HEK293 (cell line): ENCODE measurements at regions not wholly inside any gene's neighbourhood (a gene's known extent, or its start where the extent isn't known, plus 50 kb on each side); places are given as distances from the start of the nearest gene placed in this dataset.
A peak's percentile ranks its signal among the peaks of the same experiment; 100 is the strongest.

Experiments used
- CTCF ChIA-PET: fragments of 350-600 bp; formaldehyde crosslinking; extraction: SDS; loops from one replicate; lab custom pipeline; 2021; ENCODE audit warnings: antibody characterized with exemption; lab: Yijun Ruan, JAX
- POLR2A ChIA-PET: fragments of 300-600 bp; formaldehyde crosslinking; extraction: SDS; loops from one replicate; lab custom pipeline; 2020; ENCODE audit warnings: antibody characterized with exemption, inconsistent platforms; lab: Yijun Ruan, JAX
- H3K27ac ChIP-seq: fragments of 200-500 bp; sonication (Bioruptor generic); 2 replicates; pipeline ENCODE4 v1.5.1; 2014; ENCODE audit warnings: low read depth, low read length, control low read depth, inconsistent platforms; ENCODE audit errors: extremely low read depth
- H3K36me3 ChIP-seq, 2 experiments: fragments of 200-500 bp in 1 of 2; sonication (Bioruptor generic) in 1 of 2; 1 replicate in 1 of 2; 2 replicates in 1 of 2; pipeline ENCODE4 v1.5.1; 2014 to 2017; ENCODE audit warnings: inconsistent platforms in 2 of 2, low read length in 2 of 2; ENCODE audit not compliant: control insufficient read depth in 2 of 2, insufficient read depth in 1 of 2
- H3K4me1 ChIP-seq: fragments of 200-500 bp; sonication (Bioruptor generic); 2 replicates; pipeline ENCODE4 v1.5.1; 2014; ENCODE audit warnings: mild to moderate bottlenecking, low read length, inconsistent platforms; ENCODE audit not compliant: control insufficient read depth, insufficient read depth
- H3K4me3 ChIP-seq: 2 replicates; pipeline ENCODE4 v1.5.1; 2011; ENCODE audit warnings: low read depth, mild to moderate bottlenecking, control low read depth, low read length, moderate library complexity
- H3K9me3 ChIP-seq: fragments of 200-500 bp; sonication (Bioruptor generic); 2 replicates; pipeline ENCODE4 v1.5.1; 2014; ENCODE audit warnings: low read depth, low read length, inconsistent platforms; ENCODE audit not compliant: control insufficient read depth, insufficient read depth
- KLF1 ChIP-seq: fragments of 450-650 bp; formaldehyde crosslinking; IDR thresholded peaks from 2 replicates; pipeline ENCODE4 v1.5.1; 2016; ENCODE audit warnings: missing biosample characterization, missing genetic modification characterization
- MEIS1 ChIP-seq: sonication (generic); formaldehyde crosslinking; IDR thresholded peaks from 2 replicates; pipeline ENCODE4 v1.8.1; 2022; ENCODE audit warnings: missing genetic modification reagents, mild to moderate bottlenecking, borderline replicate concordance
- PRDM1 ChIP-seq: fragments of 450-650 bp; formaldehyde crosslinking; IDR thresholded peaks from 2 replicates; pipeline ENCODE4; 2016; ENCODE audit warnings: missing biosample characterization, missing genetic modification characterization
- SP3 ChIP-seq: fragments of 450-650 bp; formaldehyde crosslinking; IDR thresholded peaks from 2 replicates; pipeline ENCODE4 v1.5.1; 2016; ENCODE audit warnings: missing biosample characterization, missing genetic modification characterization
- ZFP69B ChIP-seq: fragments of 450-650 bp; formaldehyde crosslinking; IDR thresholded peaks from 2 replicates; pipeline ENCODE4 v1.5.1; 2016; ENCODE audit warnings: missing biosample characterization, missing genetic modification characterization
- ZNF19 ChIP-seq: fragments of 450-650 bp; formaldehyde crosslinking; IDR thresholded peaks from 2 replicates; pipeline ENCODE4; 2016; ENCODE audit warnings: missing biosample characterization, missing genetic modification characterization, low read depth
- ZNF302 ChIP-seq: fragments of 450-650 bp; formaldehyde crosslinking; IDR thresholded peaks from 2 replicates; pipeline ENCODE4 v1.5.1; 2016; ENCODE audit warnings: missing biosample characterization, missing genetic modification characterization, low read depth
- ZNF341 ChIP-seq: fragments of 450-650 bp; formaldehyde crosslinking; IDR thresholded peaks from 2 replicates; pipeline ENCODE4; 2016; ENCODE audit warnings: low read depth, missing biosample characterization, missing genetic modification characterization
- ZNF354C ChIP-seq: fragments of 450-650 bp; formaldehyde crosslinking; IDR thresholded peaks from 2 replicates; pipeline ENCODE4 v1.5.1; 2016; ENCODE audit warnings: missing biosample characterization, missing genetic modification characterization, low read depth, borderline replicate concordance
- ZNF501 ChIP-seq: fragments of 450-650 bp; formaldehyde crosslinking; IDR thresholded peaks from 2 replicates; pipeline ENCODE4 v1.5.1; 2016; ENCODE audit warnings: missing biosample characterization, missing genetic modification characterization
- ZNF544 ChIP-seq: fragments of 450-650 bp; formaldehyde crosslinking; IDR thresholded peaks from 2 replicates; pipeline ENCODE4 v1.5.0; 2017; ENCODE audit warnings: missing biosample characterization, missing genetic modification characterization
- ZNF776 ChIP-seq: fragments of 450-650 bp; formaldehyde crosslinking; IDR thresholded peaks from 2 replicates; pipeline ENCODE4 v1.5.0; 2017; ENCODE audit warnings: missing biosample characterization, missing genetic modification characterization, borderline replicate concordance
- TF ChIP-seq, protein P1 (sequence below): sonication (generic); formaldehyde crosslinking; IDR thresholded peaks from 2 replicates; pipeline ENCODE4 v1.8.1; 2022; ENCODE audit warnings: mild to moderate bottlenecking, moderate library complexity, missing genetic modification reagents
- TF ChIP-seq, protein P2 (sequence below): fragments of 450-650 bp; formaldehyde crosslinking; IDR thresholded peaks from 2 replicates; pipeline ENCODE4 v1.5.1; 2017; ENCODE audit warnings: missing biosample characterization, missing genetic modification characterization
- TF ChIP-seq, protein P3 (sequence below): fragments of 450-650 bp; formaldehyde crosslinking; IDR thresholded peaks from 2 replicates; pipeline ENCODE4 v1.5.1; 2016; ENCODE audit warnings: missing biosample characterization, missing genetic modification characterization
- TF ChIP-seq, protein P4 (sequence below): fragments of 450-650 bp; formaldehyde crosslinking; IDR thresholded peaks from 2 replicates; pipeline ENCODE4 v1.5.1; 2016; ENCODE audit warnings: missing biosample characterization, missing genetic modification characterization
- TF ChIP-seq, protein P5 (sequence below): fragments of 450-650 bp; formaldehyde crosslinking; IDR thresholded peaks from 2 replicates; pipeline ENCODE4 v1.5.1; 2016; ENCODE audit warnings: missing biosample characterization, missing genetic modification characterization

DNA sequence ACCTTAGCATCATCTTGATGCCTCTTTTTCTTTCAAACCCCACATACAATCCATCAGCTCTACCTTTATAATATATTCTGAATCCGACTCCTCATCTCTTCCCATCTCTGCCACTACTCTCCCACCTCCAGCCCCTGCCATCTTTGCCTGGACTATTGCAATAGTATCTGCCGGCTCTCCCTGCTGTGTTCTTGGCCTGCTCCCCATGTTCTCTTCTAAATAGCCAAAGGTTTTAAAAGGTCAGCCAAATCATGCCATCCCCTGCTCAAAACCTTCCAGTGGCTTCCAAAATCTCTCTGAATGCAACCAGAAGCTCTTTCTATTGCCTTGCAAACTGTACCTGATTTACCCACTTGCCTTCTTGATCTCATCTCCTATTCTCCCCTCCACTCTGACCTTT, 266.0 kb downstream of the PTTG2 start:
- ChIA-PET POLR2A (no interaction called here), CTCF (interaction anchor here (1.1 kb wide), 1 partner anchor 47 kb away, joined by 3 read pairs; no protein-coding TSS in a partner anchor)
- no peak overlapping the region for H3K27ac ChIP-seq
- H3K4me1 ChIP-seq, result no peaks in the 10 kb centered on the region
- H3K36me3 ChIP-seq, result no peaks in the 10 kb centered on the region
- H3K4me3 ChIP-seq, result no peak overlapping the region
- TF ChIP-seq ZNF501, result no peak
- TF ChIP-seq ZFP69B, result no peak
- TF ChIP-seq, protein P1, sequence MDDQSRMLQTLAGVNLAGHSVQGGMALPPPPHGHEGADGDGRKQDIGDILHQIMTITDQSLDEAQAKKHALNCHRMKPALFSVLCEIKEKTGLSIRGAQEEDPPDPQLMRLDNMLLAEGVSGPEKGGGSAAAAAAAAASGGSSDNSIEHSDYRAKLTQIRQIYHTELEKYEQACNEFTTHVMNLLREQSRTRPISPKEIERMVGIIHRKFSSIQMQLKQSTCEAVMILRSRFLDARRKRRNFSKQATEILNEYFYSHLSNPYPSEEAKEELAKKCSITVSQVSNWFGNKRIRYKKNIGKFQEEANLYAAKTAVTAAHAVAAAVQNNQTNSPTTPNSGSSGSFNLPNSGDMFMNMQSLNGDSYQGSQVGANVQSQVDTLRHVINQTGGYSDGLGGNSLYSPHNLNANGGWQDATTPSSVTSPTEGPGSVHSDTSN (CRISPR knock-in tag), result no peak
- no peak for TF ChIP-seq MEIS1 (CRISPR knock-in tag)
- no peak for TF ChIP-seq PRDM1 (tag by site-specific recombination)
- TF ChIP-seq, protein P2, sequence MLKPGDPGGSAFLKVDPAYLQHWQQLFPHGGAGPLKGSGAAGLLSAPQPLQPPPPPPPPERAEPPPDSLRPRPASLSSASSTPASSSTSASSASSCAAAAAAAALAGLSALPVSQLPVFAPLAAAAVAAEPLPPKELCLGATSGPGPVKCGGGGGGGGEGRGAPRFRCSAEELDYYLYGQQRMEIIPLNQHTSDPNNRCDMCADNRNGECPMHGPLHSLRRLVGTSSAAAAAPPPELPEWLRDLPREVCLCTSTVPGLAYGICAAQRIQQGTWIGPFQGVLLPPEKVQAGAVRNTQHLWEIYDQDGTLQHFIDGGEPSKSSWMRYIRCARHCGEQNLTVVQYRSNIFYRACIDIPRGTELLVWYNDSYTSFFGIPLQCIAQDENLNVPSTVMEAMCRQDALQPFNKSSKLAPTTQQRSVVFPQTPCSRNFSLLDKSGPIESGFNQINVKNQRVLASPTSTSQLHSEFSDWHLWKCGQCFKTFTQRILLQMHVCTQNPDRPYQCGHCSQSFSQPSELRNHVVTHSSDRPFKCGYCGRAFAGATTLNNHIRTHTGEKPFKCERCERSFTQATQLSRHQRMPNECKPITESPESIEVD, result no peak
- TF ChIP-seq, protein P3, sequence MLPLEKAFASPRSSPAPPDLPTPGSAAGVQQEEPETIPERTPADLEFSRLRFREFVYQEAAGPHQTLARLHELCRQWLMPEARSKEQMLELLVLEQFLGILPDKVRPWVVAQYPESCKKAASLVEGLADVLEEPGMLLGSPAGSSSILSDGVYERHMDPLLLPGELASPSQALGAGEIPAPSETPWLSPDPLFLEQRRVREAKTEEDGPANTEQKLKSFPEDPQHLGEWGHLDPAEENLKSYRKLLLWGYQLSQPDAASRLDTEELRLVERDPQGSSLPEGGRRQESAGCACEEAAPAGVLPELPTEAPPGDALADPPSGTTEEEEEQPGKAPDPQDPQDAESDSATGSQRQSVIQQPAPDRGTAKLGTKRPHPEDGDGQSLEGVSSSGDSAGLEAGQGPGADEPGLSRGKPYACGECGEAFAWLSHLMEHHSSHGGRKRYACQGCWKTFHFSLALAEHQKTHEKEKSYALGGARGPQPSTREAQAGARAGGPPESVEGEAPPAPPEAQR (tag by site-specific recombination), result no peak
- no peak for TF ChIP-seq ZNF341 (tag by site-specific recombination)
- TF ChIP-seq ZNF354C (tag by site-specific recombination), result no peak
- TF ChIP-seq ZNF776, result no peak
- no peak for TF ChIP-seq ZNF19
- TF ChIP-seq, protein P4, sequence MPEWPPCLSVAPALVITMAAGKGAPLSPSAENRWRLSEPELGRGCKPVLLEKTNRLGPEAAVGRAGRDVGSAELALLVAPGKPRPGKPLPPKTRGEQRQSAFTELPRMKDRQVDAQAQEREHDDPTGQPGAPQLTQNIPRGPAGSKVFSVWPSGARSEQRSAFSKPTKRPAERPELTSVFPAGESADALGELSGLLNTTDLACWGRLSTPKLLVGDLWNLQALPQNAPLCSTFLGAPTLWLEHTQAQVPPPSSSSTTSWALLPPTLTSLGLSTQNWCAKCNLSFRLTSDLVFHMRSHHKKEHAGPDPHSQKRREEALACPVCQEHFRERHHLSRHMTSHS (tag by site-specific recombination), result no peak
- no peak for TF ChIP-seq ZNF544 (tag by site-specific recombination)
- TF ChIP-seq SP3 (tag by site-specific recombination), result no peak
- TF ChIP-seq, protein P5, sequence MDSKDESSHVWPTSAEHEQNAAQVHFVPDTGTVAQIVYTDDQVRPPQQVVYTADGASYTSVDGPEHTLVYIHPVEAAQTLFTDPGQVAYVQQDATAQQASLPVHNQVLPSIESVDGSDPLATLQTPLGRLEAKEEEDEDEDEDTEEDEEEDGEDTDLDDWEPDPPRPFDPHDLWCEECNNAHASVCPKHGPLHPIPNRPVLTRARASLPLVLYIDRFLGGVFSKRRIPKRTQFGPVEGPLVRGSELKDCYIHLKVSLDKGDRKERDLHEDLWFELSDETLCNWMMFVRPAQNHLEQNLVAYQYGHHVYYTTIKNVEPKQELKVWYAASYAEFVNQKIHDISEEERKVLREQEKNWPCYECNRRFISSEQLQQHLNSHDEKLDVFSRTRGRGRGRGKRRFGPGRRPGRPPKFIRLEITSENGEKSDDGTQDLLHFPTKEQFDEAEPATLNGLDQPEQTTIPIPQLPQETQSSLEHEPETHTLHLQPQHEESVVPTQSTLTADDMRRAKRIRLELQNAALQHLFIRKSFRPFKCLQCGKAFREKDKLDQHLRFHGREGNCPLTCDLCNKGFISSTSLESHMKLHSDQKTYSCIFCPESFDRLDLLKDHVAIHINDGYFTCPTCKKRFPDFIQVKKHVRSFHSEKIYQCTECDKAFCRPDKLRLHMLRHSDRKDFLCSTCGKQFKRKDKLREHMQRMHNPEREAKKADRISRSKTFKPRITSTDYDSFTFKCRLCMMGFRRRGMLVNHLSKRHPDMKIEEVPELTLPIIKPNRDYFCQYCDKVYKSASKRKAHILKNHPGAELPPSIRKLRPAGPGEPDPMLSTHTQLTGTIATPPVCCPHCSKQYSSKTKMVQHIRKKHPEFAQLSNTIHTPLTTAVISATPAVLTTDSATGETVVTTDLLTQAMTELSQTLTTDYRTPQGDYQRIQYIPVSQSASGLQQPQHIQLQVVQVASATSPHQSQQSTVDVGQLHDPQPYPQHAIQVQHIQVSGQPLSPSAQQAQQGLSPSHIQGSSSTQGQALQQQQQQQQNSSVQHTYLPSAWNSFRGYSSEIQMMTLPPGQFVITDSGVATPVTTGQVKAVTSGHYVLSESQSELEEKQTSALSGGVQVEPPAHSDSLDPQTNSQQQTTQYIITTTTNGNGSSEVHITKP (tag by site-specific recombination), result no peak
- no peaks in the 10 kb centered on the region for H3K9me3 ChIP-seq

DNA sequence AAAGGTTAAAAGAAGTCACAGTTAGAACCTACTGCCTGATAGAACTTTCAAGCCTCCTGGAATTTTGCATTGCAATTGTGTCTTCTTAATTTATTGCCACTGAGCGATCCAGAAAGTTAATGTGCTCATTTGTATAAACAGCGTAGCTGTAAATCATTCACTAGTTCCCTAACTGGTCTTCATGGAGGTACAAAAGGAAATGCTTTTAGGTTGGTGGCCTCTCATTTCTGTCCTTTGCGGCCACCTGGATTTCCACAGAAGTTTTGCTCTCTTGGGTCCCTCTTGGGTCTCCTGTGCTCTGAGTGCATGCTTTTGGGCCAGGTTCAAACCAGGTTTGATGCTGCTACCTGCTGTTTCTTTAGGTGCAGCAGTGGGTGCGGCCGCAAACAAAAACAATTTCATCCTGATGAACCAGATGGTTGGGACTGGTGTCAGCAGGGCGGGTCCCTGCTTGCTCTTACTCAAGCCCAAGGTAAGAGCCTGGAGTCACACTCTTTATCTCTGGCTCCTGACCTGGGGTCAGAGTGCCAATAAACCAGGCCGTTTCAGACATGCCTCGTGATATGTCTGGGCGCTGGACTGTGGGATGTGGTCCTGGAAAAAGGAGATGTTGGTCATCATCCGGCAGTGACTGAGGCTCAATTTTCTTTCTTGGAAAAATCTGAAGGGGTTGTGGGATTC, 270.1 kb downstream of the PTTG2 start:
- H3K9me3 ChIP-seq, result no peaks in the 10 kb centered on the region
- no peak for TF ChIP-seq ZNF302 (tag by site-specific recombination)
- TF ChIP-seq KLF1 (tag by site-specific recombination), result peak; percentile 88
- no peak overlapping the region for H3K4me3 ChIP-seq
- ChIA-PET CTCF (no interaction called here), POLR2A (no interaction called here)
- H3K27ac ChIP-seq, result no peak overlapping the region
- no peaks in the 10 kb centered on the region for H3K4me1 ChIP-seq
- no peaks in the 10 kb centered on the region for H3K36me3 ChIP-seq
